ENCODE measurements at regions not wholly inside any gene's neighbourhood (a gene's known extent, or its start where the extent isn't known, plus 50 kb on each side); places are given as distances from the start of the nearest gene placed in this dataset.

DNA sequence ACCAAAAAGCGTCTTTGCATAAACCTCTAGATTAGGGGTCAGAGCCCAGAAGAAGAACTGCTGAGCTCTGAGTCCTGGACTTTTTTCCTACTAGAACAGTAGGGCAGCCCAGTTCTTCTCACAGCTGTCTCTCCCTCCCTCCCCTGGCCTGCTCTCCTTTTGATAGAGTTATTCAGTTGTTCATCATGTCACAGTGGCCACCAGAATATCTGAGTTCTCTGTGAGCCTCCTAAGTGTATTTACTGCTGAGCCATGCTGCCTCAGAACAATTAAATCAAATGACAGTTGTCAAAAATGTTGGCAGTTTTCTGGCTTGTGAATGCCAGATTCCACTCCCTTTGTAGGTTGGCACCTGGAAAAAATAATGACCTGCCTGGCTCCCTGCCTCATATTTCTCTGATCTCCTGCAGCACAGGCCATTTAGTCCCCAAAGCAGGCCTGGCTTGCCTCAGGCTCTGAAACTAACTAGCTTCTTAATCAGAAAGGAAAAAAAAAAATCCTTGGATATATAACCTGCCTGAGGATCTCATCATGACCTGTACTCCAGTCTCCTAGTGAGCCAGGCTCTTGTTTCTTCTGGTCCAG is 377.4 kb upstream of the LARGE1 start:
- TF ChIP-seq POLR2A (IDR thresholded peaks at IDR 0.05; ENCODE audit: low read length): no peak
- no peak for TF ChIP-seq GATA1 (IDR thresholded peaks at IDR 0.05; ENCODE audit: low read depth, low read length)

All from erythroblast (primary cell).